MM.1S (cell line): ENCODE measurements at regions not wholly inside any gene's neighbourhood (a gene's known extent, or its start where the extent isn't known, plus 50 kb on each side); places are given as distances from the start of the nearest gene placed in this dataset.

Experiments used
- CTCF ChIP-seq: fragments of 300-600 bp; sonication (generic); IDR thresholded peaks from 2 replicates; pipeline ENCODE4 v1.5.1; 2016; ENCODE audit warnings: antibody characterized with exemption, low read length, mixed read lengths
- EZH2 ChIP-seq: fragments of 300-600 bp; sonication (generic); optimal IDR thresholded peaks from 2 replicates; pipeline ENCODE3; 2017; ENCODE audit warnings: low read depth, mild to moderate bottlenecking, antibody characterized with exemption, low read length, mixed read lengths
- EZH2phosphoT487 ChIP-seq: fragments of 300-600 bp; sonication (generic); IDR thresholded peaks from 2 replicates; pipeline ENCODE4 v1.6.1; 2018; ENCODE audit warnings: antibody characterized with exemption, low read length

GRCh38 chr2:208674919-208675318 is 268.3 kb downstream of the PTH2R start:
- no peak for TF ChIP-seq CTCF
- no peak for TF ChIP-seq EZH2
- no peak for TF ChIP-seq EZH2phosphoT487
